ENCODE measurements at regions not wholly inside any gene's neighbourhood (a gene's known extent, or its start where the extent isn't known, plus 50 kb on each side); places are given as distances from the start of the nearest gene placed in this dataset.

DNA sequence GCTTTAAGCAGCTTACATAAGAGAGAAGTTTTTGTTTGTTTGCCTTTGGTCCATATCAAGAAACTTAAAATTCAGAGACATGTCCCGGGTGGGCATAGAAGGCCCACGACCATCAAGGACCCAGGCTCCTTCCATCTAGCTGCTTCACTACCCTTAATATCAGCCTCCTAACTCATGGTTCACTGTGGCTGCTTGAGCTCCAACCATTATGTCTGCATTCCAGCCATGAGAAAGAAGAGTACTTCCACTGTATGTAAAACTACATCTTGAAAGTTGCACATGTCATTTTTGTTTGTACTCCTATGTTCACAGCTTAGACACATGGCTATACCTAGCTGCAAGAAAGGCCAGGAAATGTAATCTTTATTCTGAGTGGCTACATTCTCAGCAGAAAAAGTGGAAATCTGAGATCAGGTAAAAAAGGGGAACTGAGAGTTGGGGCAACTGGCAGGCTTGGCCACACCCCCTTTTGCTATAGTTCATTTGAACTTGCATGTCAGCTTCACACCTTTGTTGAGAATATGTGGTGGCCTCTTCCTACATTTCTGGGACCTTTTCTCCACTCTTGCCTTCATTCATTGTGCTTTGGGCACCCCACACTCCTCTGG, 81.3 kb upstream of the TP53I11 start:
- Histone ChIP-seq H3K4me3 (no peak overlapping the region), H3K27me3 (no peaks in the 10 kb centered on the region), H3K4me1 (no peaks in the 10 kb centered on the region), H3K9me3 (no peaks in the 10 kb centered on the region), H3K36me3 (no peaks in the 10 kb centered on the region), H3K27ac (no peak overlapping the region)
- 82% methylated on average over 2 of the region's 2 CpGs; no CpG with 5 or more reads in 1 of the 2 donors for WGBS, 2 donors (ENCODE audit: low coverage in 1 of 2)
- in situ Hi-C loops (cut with MboI; ENCODE audit: low pct_ligation_motif_present in 1 of 4, low pct_unique_long_range_greater_than_20kb in 1 of 4, low sequenced_read_pairs in 3 of 4) (no loop called here), intact Hi-C loops (cut with DNase I; ENCODE audit: low total_unique reads) (no loop called here)
- TF ChIP-seq, protein P1, sequence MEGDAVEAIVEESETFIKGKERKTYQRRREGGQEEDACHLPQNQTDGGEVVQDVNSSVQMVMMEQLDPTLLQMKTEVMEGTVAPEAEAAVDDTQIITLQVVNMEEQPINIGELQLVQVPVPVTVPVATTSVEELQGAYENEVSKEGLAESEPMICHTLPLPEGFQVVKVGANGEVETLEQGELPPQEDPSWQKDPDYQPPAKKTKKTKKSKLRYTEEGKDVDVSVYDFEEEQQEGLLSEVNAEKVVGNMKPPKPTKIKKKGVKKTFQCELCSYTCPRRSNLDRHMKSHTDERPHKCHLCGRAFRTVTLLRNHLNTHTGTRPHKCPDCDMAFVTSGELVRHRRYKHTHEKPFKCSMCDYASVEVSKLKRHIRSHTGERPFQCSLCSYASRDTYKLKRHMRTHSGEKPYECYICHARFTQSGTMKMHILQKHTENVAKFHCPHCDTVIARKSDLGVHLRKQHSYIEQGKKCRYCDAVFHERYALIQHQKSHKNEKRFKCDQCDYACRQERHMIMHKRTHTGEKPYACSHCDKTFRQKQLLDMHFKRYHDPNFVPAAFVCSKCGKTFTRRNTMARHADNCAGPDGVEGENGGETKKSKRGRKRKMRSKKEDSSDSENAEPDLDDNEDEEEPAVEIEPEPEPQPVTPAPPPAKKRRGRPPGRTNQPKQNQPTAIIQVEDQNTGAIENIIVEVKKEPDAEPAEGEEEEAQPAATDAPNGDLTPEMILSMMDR (IDR thresholded peaks at IDR 0.05) = no peak
- no peak for TF ChIP-seq POLR2AphosphoS5 (IDR thresholded peaks at IDR 0.05)
- TF ChIP-seq POLR2A (IDR thresholded peaks at IDR 0.05) = no peak
- TF ChIP-seq EP300 (IDR thresholded peaks at IDR 0.05; ENCODE audit: low read depth) = no peak
- peak; percentile 19 for DNase-seq

DNA sequence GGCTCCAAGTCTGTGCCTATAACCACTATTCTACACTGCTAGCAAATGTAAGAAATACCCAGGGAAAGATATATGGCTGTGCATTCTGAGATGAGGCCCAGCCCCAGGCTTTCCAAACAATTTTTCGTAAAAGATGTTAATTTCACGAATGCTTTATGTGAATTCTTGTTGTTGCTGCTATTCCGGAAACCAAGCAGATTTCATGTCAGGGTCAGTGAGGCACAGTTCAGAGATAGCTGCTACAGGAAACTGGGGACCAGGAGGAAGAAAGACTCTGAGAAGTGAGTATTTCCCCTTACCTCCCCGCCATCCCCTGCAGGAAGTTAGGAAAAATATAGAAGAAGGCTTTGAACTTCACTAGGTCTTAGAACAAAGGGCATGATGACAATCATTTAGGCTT, 84.7 kb upstream of the TP53I11 start:
- no peak for TF ChIP-seq EP300 (IDR thresholded peaks at IDR 0.05; ENCODE audit: low read depth)
- no peak for TF ChIP-seq POLR2A (IDR thresholded peaks at IDR 0.05)
- TF ChIP-seq POLR2AphosphoS5 (IDR thresholded peaks at IDR 0.05) = no peak
- TF ChIP-seq, protein P1 (IDR thresholded peaks at IDR 0.05) = no peak
- DNase-seq = no peak
- H3K4me1 ChIP-seq = no peaks in the 10 kb centered on the region
- H3K36me3 ChIP-seq = no peaks in the 10 kb centered on the region
- no peaks in the 10 kb centered on the region for H3K27me3 ChIP-seq
- H3K27ac ChIP-seq = no peak overlapping the region
- intact Hi-C loops (cut with DNase I; ENCODE audit: low total_unique reads) = no loop called here
- 78 to 88% methylated on average over 4 of the region's 4 CpGs for whole genome bisulfite sequencing, 2 donors (ENCODE audit: low coverage in 1 of 2)
- H3K9me3 ChIP-seq = no peaks in the 10 kb centered on the region
- in situ Hi-C loops (cut with MboI; ENCODE audit: low pct_ligation_motif_present in 1 of 4, low pct_unique_long_range_greater_than_20kb in 1 of 4, low sequenced_read_pairs in 3 of 4) = no loop called here
- no peak overlapping the region for H3K4me3 ChIP-seq

DNA sequence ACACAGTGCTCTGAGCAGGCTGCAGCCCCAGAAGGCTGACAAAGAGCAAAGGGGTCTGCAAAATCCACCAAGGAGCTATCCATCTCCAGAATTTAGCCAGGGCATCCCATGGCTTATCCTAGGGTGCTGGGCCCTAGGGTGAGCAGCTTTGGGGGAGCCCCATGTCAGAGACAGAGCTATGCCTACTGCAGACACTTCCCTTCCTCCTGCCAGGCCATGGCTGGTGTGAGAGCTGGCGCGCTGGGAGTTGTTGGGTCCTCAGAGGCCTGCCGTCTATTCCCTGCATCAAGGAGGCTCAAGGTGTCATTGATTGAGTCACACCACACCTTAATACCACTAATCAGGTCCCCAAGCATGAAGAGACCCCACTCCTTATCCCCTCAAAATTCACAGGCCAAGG, 85.3 kb upstream of the TP53I11 start:
- Histone ChIP-seq H3K4me3 (no peak overlapping the region), H3K4me1 (no peaks in the 10 kb centered on the region), H3K36me3 (no peaks in the 10 kb centered on the region), H3K9me3 (no peaks in the 10 kb centered on the region), H3K27ac (no peak overlapping the region), H3K27me3 (no peaks in the 10 kb centered on the region)
- TF ChIP-seq POLR2AphosphoS5 (IDR thresholded peaks at IDR 0.05) = no peak
- TF ChIP-seq POLR2A (IDR thresholded peaks at IDR 0.05) = no peak
- TF ChIP-seq, protein P1 (IDR thresholded peaks at IDR 0.05) = no peak
- intact Hi-C loops (cut with DNase I; ENCODE audit: low total_unique reads) = no loop called here
- DNase-seq = no peak
- in situ Hi-C loops (cut with MboI; ENCODE audit: low pct_ligation_motif_present in 1 of 4, low pct_unique_long_range_greater_than_20kb in 1 of 4, low sequenced_read_pairs in 3 of 4) = no loop called here
- 100% methylated on average over 3 of the region's 3 CpGs; no CpG with 5 or more reads in 1 of the 2 donors for whole genome bisulfite sequencing, 2 donors (ENCODE audit: low coverage in 1 of 2)

DNA sequence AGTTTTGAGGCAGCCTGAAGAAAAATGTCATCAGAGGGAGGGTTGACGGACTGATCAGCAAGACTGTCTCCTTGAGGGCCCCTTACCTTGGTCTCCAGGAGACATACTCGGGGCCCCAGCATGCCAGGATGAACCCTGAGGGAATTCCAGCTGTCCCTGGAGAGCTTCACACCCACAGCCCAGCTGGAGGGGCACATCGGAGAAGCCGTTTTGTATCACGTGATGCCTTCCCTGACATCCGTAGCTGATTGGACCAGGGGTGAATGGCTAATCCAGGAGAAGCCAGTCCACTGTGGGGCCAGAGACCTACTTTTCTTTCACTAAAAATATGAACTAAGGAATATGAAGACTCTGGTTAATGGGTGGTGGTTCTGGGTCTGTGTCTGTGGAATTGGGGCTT, 86.0 kb upstream of the TP53I11 start:
- intact Hi-C loops (cut with DNase I; ENCODE audit: low total_unique reads) = no loop called here
- 75% methylated on average over 6 of the region's 6 CpGs; no CpG with 5 or more reads in 1 of the 2 donors for WGBS, 2 donors (ENCODE audit: low coverage in 1 of 2)
- H3K36me3 ChIP-seq = no peaks in the 10 kb centered on the region
- H3K27ac ChIP-seq = no peak overlapping the region
- H3K4me1 ChIP-seq = no peaks in the 10 kb centered on the region
- H3K4me3 ChIP-seq = no peak overlapping the region
- in situ Hi-C loops (cut with MboI; ENCODE audit: low pct_ligation_motif_present in 1 of 4, low pct_unique_long_range_greater_than_20kb in 1 of 4, low sequenced_read_pairs in 3 of 4) = no loop called here
- no peaks in the 10 kb centered on the region for H3K27me3 ChIP-seq
- H3K9me3 ChIP-seq = no peaks in the 10 kb centered on the region
- TF ChIP-seq POLR2AphosphoS5 (IDR thresholded peaks at IDR 0.05) (no peak), POLR2A (IDR thresholded peaks at IDR 0.05) (no peak), EP300 (IDR thresholded peaks at IDR 0.05; ENCODE audit: low read depth) (no peak)
- TF ChIP-seq, protein P1 (IDR thresholded peaks at IDR 0.05) = no peak
- no peak for DNase-seq
